Jurkat, Clone E6-1 (cell line): ENCODE measurements at regions not wholly inside any gene's neighbourhood (a gene's known extent, or its start where the extent isn't known, plus 50 kb on each side); places are given as distances from the start of the nearest gene placed in this dataset.
A peak's percentile ranks its signal among the peaks of the same experiment; 100 is the strongest.
"Not testable (repeated sequence)": the region's sequence is repeated elsewhere in the genome, so short reads cannot be mapped to it uniquely, and the experiment has no call there.

Experiments
- DNase-seq: peaks from one replicate; pipeline ENCODE4 v3.0.0-alpha.2; 2011; ENCODE audit warnings: low read depth, low spot score
- H3K4me3 ChIP-seq: 2 replicates; pipeline ENCODE4 v1.5.1; 2011; ENCODE audit warnings: mild to moderate bottlenecking, low read length, control low read depth, moderate library complexity

GRCh38 chr17:20727201-20727600 lies 147.7 kb downstream of the CDRT15L2 start:
- DNase-seq, H3K4me3 ChIP-seq: not testable (repeated sequence)

- no peak for DNase-seq
- no peak overlapping the region for H3K4me3 ChIP-seq
Measured at GRCh38 chr17:20728181-20728580, 148.7 kb downstream of the CDRT15L2 start.

GRCh38 chr17:20731131-20731530 lies 151.6 kb downstream of the CDRT15L2 start:
- DNase-seq, H3K4me3 ChIP-seq: not testable (repeated sequence)

- no peak for DNase-seq
Measured at GRCh38 chr17:20733923-20734322, 154.4 kb downstream of the CDRT15L2 start.

GRCh38 chr17:20735796-20736195 lies 156.3 kb downstream of the CDRT15L2 start:
- no peak overlapping the region for H3K4me3 ChIP-seq
- DNase-seq = no peak

More at GRCh38 chr17:20733923-20734322, 154.4 kb downstream of the CDRT15L2 start:
- H3K4me3 ChIP-seq = no peak overlapping the region

GRCh38 chr17:20737636-20738035 lies 158.1 kb downstream of the CDRT15L2 start:
- H3K4me3 ChIP-seq, DNase-seq: not testable (repeated sequence)

GRCh38 chr17:20771104-20771503 lies 191.6 kb downstream of the CDRT15L2 start:
- no peak for DNase-seq
- no peak overlapping the region for H3K4me3 ChIP-seq

- no peak overlapping the region for H3K4me3 ChIP-seq
- no peak for DNase-seq
Measured at GRCh38 chr17:20774472-20775135, 195.1 kb downstream of the CDRT15L2 start.

GRCh38 chr17:20775331-20775730 lies 195.8 kb downstream of the CDRT15L2 start:
- no peak for DNase-seq
- no peak overlapping the region for H3K4me3 ChIP-seq

- no peak overlapping the region for H3K4me3 ChIP-seq
- no peak for DNase-seq
Measured at GRCh38 chr17:20779521-20779920, 200.0 kb downstream of the CDRT15L2 start.

- DNase-seq = no peak
- no peak overlapping the region for H3K4me3 ChIP-seq
Measured at GRCh38 chr17:20781260-20781659, 201.7 kb downstream of the CDRT15L2 start.

- H3K4me3 ChIP-seq, DNase-seq: not testable (repeated sequence)
Measured at GRCh38 chr17:20781869-20782268, 202.3 kb downstream of the CDRT15L2 start.

- DNase-seq = no peak
- H3K4me3 ChIP-seq = no peak overlapping the region
Measured at GRCh38 chr17:20783091-20783490, 203.6 kb downstream of the CDRT15L2 start.

GRCh38 chr17:20784100-20784665 lies 204.7 kb downstream of the CDRT15L2 start:
- no peak overlapping the region for H3K4me3 ChIP-seq
- no peak for DNase-seq

GRCh38 chr17:20787281-20787680 lies 207.8 kb downstream of the CDRT15L2 start:
- no peak overlapping the region for H3K4me3 ChIP-seq
- no peak for DNase-seq

GRCh38 chr17:20791626-20792025 lies 212.1 kb downstream of the CDRT15L2 start:
- no peak overlapping the region for H3K4me3 ChIP-seq
- no peak for DNase-seq

- H3K4me3 ChIP-seq = not testable (repeated sequence)
- peak; percentile 8 for DNase-seq
Measured at GRCh38 chr17:20794532-20794931, 215.0 kb downstream of the CDRT15L2 start.

GRCh38 chr17:20797292-20797691 lies 217.8 kb downstream of the CDRT15L2 start:
- no peak for DNase-seq

GRCh38 chr17:20800146-20800545 lies 220.6 kb downstream of the CDRT15L2 start:
- no peak overlapping the region for H3K4me3 ChIP-seq
- no peak for DNase-seq

More at GRCh38 chr17:20797292-20797691, 217.8 kb downstream of the CDRT15L2 start:
- H3K4me3 ChIP-seq = no peak overlapping the region

GRCh38 chr17:20805751-20806150 lies 226.2 kb downstream of the CDRT15L2 start:
- DNase-seq = no peak
- no peak overlapping the region for H3K4me3 ChIP-seq

GRCh38 chr17:20807566-20807965 lies 228.0 kb downstream of the CDRT15L2 start:
- not testable (repeated sequence) for H3K4me3 ChIP-seq, DNase-seq
